ENCODE measurements at regions not wholly inside any gene's neighbourhood (a gene's known extent, or its start where the extent isn't known, plus 50 kb on each side); places are given as distances from the start of the nearest gene placed in this dataset.

DNA sequence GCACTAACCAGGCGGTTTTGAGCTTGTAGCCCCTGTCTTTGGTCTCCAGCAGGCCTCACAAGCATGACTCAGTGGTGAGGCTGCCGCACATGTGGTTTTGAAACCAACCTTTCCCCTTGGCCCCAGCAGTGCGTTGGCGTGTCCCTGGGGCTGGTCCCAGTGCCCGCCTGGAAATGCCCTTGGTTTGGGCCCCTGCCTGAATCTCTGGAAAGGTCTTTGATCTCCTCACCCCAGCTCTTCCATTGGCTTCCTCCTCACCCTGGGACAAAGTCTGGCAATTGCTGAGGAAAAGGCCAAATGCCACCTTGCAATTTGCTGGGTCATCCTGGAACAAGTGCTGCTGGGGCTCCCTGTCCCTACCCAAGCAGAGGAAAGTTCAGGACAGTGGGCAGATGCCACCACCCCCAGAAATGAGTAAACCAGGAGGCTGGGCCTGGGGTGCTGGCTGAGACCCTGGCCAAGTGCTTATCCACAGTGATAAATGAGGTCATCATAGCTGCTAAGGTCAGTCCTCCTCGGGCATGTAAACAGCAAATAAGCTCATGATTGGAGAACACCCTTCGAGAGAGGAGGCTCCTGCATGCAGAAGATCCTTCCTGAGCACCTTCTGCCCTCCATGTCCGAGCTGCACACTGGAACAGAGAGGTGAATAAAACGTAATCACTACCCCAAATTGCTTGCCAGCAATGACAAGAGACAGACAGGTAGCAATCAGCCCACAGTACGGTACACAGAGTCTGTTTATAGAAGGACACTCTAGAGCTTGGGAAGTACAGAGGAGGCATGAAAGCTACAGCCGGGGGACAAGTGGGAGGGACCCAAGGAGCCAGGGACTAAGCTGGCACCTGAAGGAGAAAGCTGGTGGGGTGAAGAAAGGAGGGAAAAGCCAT is 98.9 kb upstream of the CPEB4 start (continued):
- TF ChIP-seq, protein P1, sequence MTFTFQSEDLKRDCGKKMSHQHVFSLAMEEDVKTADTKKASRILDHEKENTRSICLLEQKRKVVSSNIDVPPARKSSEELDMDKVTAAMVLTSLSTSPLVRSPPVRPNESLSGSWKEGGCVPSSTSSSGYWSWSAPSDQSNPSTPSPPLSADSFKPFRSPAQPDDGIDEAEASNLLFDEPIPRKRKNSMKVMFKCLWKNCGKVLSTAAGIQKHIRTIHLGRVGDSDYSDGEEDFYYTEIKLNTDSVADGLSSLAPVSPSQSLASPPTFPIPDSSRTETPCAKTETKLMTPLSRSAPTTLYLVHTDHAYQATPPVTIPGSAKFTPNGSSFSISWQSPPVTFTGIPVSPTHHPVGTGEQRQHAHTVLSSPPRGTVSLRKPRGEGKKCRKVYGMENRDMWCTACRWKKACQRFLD (CRISPR knock-in tag; IDR thresholded peaks at IDR 0.05; ENCODE audit: borderline replicate concordance): no peak
- TF ChIP-seq RXRB (CRISPR knock-in tag; IDR thresholded peaks at IDR 0.05; ENCODE audit: borderline replicate concordance) (peak; percentile 70), TBX2 (CRISPR knock-in tag; IDR thresholded peaks at IDR 0.05; ENCODE audit: borderline replicate concordance) (0 out of 2 replicates have a peak, but pooled peaks have one; percentile 54), PLRG1 (conservative IDR thresholded peaks at IDR 0.05) (no peak), ZNF788 (CRISPR knock-in tag; IDR thresholded peaks at IDR 0.05; ENCODE audit: borderline replicate concordance) (0 out of 2 replicates have a peak, but pooled peaks have one; percentile 45), STAT5B (CRISPR knock-in tag; IDR thresholded peaks at IDR 0.05) (no peak), ZIK1 (CRISPR knock-in tag; IDR thresholded peaks at IDR 0.05; ENCODE audit: borderline replicate concordance, low read depth) (no peak), SALL2 (CRISPR knock-in tag; IDR thresholded peaks at IDR 0.05) (no peak), MAFG (CRISPR knock-in tag; IDR thresholded peaks at IDR 0.05) (peak; percentile 68; the same call in 1 of the 2 replicates), KDM3A (CRISPR knock-in tag; IDR thresholded peaks at IDR 0.05; ENCODE audit: low read depth) (0 out of 2 replicates have a peak, but pooled peaks have one; percentile 58), HNF4G (IDR thresholded peaks at IDR 0.05; ENCODE audit: borderline replicate concordance, low read depth, low read length) (peak; percentile 70), HNF4G (CRISPR knock-in tag; IDR thresholded peaks at IDR 0.05; ENCODE audit: borderline replicate concordance, low read depth) (no peak), FOXP1 (IDR thresholded peaks at IDR 0.05) (no peak), FOXP1 (CRISPR knock-in tag; IDR thresholded peaks at IDR 0.05) (peak; percentile 18; the same call in 1 of the 2 replicates)
- TF ChIP-seq, protein P2, sequence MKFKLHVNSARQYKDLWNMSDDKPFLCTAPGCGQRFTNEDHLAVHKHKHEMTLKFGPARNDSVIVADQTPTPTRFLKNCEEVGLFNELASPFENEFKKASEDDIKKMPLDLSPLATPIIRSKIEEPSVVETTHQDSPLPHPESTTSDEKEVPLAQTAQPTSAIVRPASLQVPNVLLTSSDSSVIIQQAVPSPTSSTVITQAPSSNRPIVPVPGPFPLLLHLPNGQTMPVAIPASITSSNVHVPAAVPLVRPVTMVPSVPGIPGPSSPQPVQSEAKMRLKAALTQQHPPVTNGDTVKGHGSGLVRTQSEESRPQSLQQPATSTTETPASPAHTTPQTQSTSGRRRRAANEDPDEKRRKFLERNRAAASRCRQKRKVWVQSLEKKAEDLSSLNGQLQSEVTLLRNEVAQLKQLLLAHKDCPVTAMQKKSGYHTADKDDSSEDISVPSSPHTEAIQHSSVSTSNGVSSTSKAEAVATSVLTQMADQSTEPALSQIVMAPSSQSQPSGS (CRISPR knock-in tag; IDR thresholded peaks at IDR 0.05): peak; percentile 41; the same call in 1 of the 2 replicates
- TF ChIP-seq, protein P3, sequence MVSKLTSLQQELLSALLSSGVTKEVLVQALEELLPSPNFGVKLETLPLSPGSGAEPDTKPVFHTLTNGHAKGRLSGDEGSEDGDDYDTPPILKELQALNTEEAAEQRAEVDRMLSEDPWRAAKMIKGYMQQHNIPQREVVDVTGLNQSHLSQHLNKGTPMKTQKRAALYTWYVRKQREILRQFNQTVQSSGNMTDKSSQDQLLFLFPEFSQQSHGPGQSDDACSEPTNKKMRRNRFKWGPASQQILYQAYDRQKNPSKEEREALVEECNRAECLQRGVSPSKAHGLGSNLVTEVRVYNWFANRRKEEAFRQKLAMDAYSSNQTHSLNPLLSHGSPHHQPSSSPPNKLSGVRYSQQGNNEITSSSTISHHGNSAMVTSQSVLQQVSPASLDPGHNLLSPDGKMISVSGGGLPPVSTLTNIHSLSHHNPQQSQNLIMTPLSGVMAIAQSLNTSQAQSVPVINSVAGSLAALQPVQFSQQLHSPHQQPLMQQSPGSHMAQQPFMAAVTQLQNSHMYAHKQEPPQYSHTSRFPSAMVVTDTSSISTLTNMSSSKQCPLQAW (CRISPR knock-in tag; IDR thresholded peaks at IDR 0.05): peak; percentile 67; the same call in 1 of the 2 replicates

Measured in HepG2 (cell line).